KMS-11 (cell line): ENCODE measurements at regions not wholly inside any gene's neighbourhood (a gene's known extent, or its start where the extent isn't known, plus 50 kb on each side); places are given as distances from the start of the nearest gene placed in this dataset.

Source experiments
- H2AFZ ChIP-seq: fragments of 200-600 bp; sonication (generic); 2 replicates; pipeline ENCODE4 v1.6.1; 2016; ENCODE audit warnings: antibody characterized with exemption, mixed run types, low read depth
- H3K27ac ChIP-seq: fragments of 200-600 bp; sonication (generic); 2 replicates; pipeline ENCODE4 v1.6.1; 2016; ENCODE audit warnings: mild to moderate bottlenecking, mixed run types
- H3K27me3 ChIP-seq: fragments of 200-600 bp; sonication (generic); 2 replicates; pipeline ENCODE4 v1.6.1; 2017; ENCODE audit warnings: mild to moderate bottlenecking, low read depth, mixed run types, moderate library complexity; ENCODE audit not compliant: insufficient read depth
- H3K36me3 ChIP-seq: fragments of 200-600 bp; sonication (generic); 2 replicates; pipeline ENCODE4 v1.6.1; 2017; ENCODE audit warnings: mild to moderate bottlenecking, mixed run types; ENCODE audit not compliant: insufficient read depth
- H3K4me1 ChIP-seq: fragments of 200-600 bp; sonication (generic); 2 replicates; pipeline ENCODE4 v1.6.1; 2016; ENCODE audit warnings: mild to moderate bottlenecking, low read depth, mixed run types; ENCODE audit not compliant: poor library complexity, severe bottlenecking
- H3K4me2 ChIP-seq: fragments of 200-600 bp; sonication (generic); 2 replicates; pipeline ENCODE4 v1.7.0; 2016; ENCODE audit warnings: mild to moderate bottlenecking, mixed run types
- H3K4me3 ChIP-seq: fragments of 200-600 bp; sonication (generic); IDR thresholded peaks from 2 replicates; pipeline ENCODE4 v1.6.1; 2017; ENCODE audit warnings: low read depth, low read length, mixed read lengths; ENCODE audit not compliant: insufficient read depth
- H3K79me2 ChIP-seq: fragments of 200-600 bp; sonication (generic); 2 replicates; pipeline ENCODE4 v1.6.1; 2016; ENCODE audit warnings: low read depth, mixed run types; ENCODE audit not compliant: insufficient read depth
- H3K9ac ChIP-seq: fragments of 200-600 bp; sonication (generic); 2 replicates; pipeline ENCODE4 v1.6.1; 2016; ENCODE audit warnings: mild to moderate bottlenecking, mixed run types
- H4K20me1 ChIP-seq: fragments of 200-600 bp; sonication (generic); 2 replicates; pipeline ENCODE4 v1.6.1; 2016; ENCODE audit warnings: mild to moderate bottlenecking, mixed run types; ENCODE audit not compliant: insufficient read depth
- TF ChIP-seq, protein P1 (sequence below): fragments of 200-600 bp; sonication (generic); conservative IDR thresholded peaks from 2 replicates; pipeline ENCODE4 v1.6.1; 2017; ENCODE audit warnings: low read depth, mild to moderate bottlenecking, antibody characterized with exemption, low read length, moderate library complexity, mixed read lengths

DNA sequence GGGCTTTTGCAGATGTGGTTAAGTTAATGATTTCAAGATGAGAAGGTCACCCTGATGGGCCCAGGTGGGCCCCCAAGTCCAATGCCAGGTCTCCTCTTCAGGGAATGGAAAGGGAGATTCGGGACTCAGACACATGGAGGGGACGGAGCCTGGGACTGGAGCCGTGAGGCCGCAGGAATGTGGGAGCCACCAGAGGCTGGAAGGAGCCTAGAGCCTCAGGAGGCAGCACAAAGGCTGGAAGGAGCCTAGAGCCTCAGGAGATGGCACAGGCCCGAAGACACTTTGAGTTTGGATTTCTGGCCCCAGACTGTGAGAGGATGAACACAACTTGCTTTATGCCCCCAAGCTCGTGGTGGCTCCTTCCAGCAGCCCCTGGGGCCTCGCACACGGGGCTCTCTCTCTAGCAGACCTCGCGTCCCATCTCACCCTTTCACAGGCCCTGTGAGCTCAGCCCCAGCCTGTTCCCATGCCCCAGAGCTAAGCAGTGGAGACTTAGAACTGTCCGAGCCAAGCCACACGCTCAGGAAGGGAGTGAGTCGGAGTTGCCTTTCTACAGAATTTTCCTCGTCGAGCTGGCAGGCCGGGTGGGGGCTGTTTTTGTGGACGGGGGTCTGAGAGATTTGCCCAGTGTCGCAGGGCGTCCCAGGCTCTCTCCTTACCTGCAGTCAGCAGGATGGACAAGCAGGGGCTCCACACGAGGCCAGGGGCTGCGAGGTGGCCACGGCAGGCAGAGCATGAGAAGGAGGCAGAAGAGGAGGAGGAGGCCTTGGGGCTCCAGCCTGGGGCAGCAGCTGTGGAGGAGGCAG lies 937.6 kb downstream of the BRD1 start:
- no peak overlapping the region for H3K4me3 ChIP-seq
- H3K4me1 ChIP-seq = no peaks in the 10 kb centered on the region
- H3K27ac ChIP-seq = no peak overlapping the region
- no peaks in the 10 kb centered on the region for H3K36me3 ChIP-seq
- H3K4me2 ChIP-seq = no peak overlapping the region
- TF ChIP-seq, protein P1, sequence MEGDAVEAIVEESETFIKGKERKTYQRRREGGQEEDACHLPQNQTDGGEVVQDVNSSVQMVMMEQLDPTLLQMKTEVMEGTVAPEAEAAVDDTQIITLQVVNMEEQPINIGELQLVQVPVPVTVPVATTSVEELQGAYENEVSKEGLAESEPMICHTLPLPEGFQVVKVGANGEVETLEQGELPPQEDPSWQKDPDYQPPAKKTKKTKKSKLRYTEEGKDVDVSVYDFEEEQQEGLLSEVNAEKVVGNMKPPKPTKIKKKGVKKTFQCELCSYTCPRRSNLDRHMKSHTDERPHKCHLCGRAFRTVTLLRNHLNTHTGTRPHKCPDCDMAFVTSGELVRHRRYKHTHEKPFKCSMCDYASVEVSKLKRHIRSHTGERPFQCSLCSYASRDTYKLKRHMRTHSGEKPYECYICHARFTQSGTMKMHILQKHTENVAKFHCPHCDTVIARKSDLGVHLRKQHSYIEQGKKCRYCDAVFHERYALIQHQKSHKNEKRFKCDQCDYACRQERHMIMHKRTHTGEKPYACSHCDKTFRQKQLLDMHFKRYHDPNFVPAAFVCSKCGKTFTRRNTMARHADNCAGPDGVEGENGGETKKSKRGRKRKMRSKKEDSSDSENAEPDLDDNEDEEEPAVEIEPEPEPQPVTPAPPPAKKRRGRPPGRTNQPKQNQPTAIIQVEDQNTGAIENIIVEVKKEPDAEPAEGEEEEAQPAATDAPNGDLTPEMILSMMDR = no peak
- H2AFZ ChIP-seq = no peak overlapping the region
- no peaks in the 10 kb centered on the region for H3K79me2 ChIP-seq
- H4K20me1 ChIP-seq = no peaks in the 10 kb centered on the region
- no peak overlapping the region for H3K9ac ChIP-seq
- H3K27me3 ChIP-seq = no peaks in the 10 kb centered on the region

DNA sequence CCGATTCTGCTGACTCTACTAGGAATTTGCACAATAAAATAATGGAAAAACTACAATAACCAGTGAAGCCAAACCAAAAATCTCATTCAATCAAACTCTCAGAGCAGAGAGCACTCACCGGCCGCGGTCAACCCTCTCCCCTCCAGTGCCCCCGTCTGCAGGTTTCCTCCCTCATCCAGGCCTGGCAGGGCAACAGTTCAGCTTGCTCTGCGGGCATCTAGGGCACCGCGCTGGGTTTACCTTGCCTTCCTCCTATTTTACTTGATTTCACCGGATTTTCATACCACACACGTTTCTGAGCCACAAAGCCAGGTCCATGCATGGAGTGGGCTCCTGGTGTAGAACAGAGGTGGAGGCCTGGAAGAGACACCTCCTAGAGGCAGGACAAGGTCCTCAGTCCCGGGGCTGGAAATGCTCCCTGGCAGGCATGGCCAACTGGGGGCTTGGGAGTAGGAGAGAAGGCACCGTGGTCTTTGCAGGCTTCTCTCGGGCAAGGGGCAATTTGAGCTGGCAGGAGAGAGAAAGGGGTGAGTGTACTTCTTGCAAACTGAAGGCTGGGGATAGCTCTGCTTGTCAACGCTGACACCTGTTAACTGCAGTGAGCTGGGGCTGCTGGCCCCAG lies 938.4 kb downstream of the BRD1 start:
- TF ChIP-seq, protein P1 = no peak
- Histone ChIP-seq H3K4me1 (no peaks in the 10 kb centered on the region), H3K36me3 (no peaks in the 10 kb centered on the region), H3K4me2 (no peak overlapping the region), H3K27ac (no peak overlapping the region), H2AFZ (no peak overlapping the region), H3K79me2 (no peaks in the 10 kb centered on the region), H3K4me3 (no peak overlapping the region), H4K20me1 (no peaks in the 10 kb centered on the region), H3K9ac (no peak overlapping the region), H3K27me3 (no peaks in the 10 kb centered on the region)

DNA sequence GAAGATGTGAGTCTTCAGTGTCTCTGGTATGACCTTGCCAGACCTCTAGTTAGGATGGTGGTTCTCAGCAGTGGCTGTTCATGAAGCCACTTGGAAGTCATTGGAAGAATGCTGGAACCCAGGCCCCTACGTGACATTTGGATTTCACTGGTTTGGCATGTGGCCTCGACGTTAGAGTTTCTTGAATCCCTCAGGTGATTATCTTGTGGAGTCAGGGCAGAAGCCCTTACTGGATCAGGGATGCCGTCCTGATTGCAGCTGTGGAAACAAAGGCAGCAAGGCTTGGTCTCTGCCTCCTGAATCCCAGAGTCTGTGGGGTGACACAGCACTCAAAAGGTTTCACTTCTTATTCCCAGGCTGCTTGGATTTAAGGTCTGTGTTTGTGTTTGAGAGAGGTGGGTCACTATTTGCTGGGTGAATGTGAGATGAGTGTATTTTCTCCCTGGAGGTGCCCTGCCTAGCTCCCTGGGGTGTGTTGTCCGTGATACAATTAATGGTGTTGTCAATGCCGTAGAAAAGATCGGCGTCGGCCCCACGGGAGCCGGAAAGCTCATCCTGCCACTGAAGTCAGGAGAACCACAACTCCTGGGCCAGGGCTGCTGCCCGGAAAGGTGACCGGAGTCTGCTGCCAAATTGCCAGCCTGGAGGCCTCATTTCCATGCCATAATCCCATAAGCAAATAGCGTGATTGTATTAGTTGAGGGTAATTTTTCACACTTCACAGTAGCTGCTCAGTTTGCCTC lies 939.0 kb downstream of the BRD1 start:
- no peaks in the 10 kb centered on the region for H3K36me3 ChIP-seq
- H3K79me2 ChIP-seq = no peaks in the 10 kb centered on the region
- no peak overlapping the region for H2AFZ ChIP-seq
- no peaks in the 10 kb centered on the region for H4K20me1 ChIP-seq
- no peak overlapping the region for H3K4me2 ChIP-seq
- no peaks in the 10 kb centered on the region for H3K27me3 ChIP-seq
- H3K4me1 ChIP-seq = no peaks in the 10 kb centered on the region
- no peak overlapping the region for H3K27ac ChIP-seq
- no peak overlapping the region for H3K4me3 ChIP-seq
- no peak overlapping the region for H3K9ac ChIP-seq
- TF ChIP-seq, protein P1 = no peak

DNA sequence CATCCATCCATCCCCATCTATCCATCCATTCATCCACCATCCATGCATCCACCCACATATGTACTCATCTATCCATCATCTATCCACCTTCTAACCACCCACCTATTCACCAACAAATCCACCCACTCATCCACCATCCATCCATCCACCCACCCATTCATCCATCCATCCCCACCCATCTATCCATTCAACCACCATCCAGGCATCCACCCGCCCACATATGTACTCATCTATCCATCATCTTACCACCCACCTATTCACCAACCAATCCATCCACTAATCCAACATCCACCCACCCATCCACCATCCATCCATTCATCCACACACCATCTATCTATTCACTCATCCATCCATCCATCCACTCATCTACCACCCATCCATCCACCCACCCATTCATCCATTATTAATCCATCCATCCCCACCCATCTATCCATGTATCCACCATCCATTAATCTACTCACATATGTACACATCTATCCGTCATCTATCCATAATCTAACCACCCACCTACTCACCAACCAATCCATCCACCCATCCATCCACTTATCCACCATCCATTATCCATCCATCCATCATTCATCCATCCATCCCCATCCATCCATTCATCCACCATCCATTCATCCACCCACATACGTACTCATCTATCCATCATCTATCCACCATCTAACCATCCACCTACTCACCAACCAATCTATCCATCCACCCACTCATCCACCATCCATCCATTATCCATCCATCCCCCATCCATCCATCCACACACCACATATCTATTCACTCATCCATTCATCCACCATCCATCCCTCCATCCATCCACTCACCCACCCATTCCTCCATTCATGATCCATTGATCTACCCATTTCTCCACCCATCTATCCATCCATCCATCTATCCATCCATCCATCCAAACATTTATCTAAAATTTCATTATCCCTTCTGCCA lies 940.0 kb downstream of the BRD1 start:
- Histone ChIP-seq H3K27me3 (no peaks in the 10 kb centered on the region), H4K20me1 (no peaks in the 10 kb centered on the region), H3K4me3 (no peak overlapping the region), H3K4me2 (no peak overlapping the region), H3K36me3 (no peaks in the 10 kb centered on the region), H3K4me1 (no peaks in the 10 kb centered on the region), H2AFZ (no peak overlapping the region), H3K79me2 (no peaks in the 10 kb centered on the region), H3K9ac (no peak overlapping the region), H3K27ac (no peak overlapping the region)
- TF ChIP-seq, protein P1 = no peak
